ENCODE measurements at regions not wholly inside any gene's neighbourhood (a gene's known extent, or its start where the extent isn't known, plus 50 kb on each side); places are given as distances from the start of the nearest gene placed in this dataset.

DNA sequence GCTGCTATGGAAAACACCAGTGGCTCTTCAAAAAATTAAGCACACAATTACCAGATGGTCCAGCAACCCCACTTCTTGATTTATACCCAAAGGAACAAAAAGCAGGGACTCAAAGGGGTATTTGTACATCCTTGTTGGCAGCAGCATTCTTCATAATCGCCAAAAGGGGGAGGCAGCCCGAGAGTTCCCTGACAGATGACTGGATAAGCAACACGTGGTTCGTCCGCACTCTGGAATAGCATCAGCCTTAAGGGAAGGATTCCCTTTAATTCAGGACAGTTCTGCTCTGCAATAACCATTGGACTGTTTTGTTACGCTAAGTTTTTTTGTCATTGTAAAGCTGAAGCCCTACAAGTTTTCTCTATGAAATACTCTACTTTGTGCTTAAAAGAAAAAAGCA, 76.7 kb upstream of the TWIST2 start:
- Histone ChIP-seq H4K20me1 (ENCODE audit: insufficient read depth, low read length) (no peaks in the 10 kb centered on the region), H3K27me3 (ENCODE audit: control insufficient read depth in 2 of 2, insufficient read depth in 2 of 2, low read length in 2 of 2) (no peaks in the 10 kb centered on the region), H3K36me3 (replicated peaks in 1 of 2; ENCODE audit: control insufficient read depth in 1 of 2, insufficient read depth in 2 of 2, low read length in 2 of 2) (no peaks in the 10 kb centered on the region), H3K4me2 (replicated peaks; ENCODE audit: extremely low read depth, low read length, poor library complexity, severe bottlenecking) (no peak overlapping the region), H3K79me2 (ENCODE audit: insufficient read depth, low read length) (no peaks in the 10 kb centered on the region), H3K9me3 (replicated peaks in 1 of 2; ENCODE audit: control insufficient read depth in 1 of 2, insufficient read depth in 1 of 2, low read length in 2 of 2) (peaks cover 36 to 48% of the 10 kb centered on the region in 2 donors), H3K9ac (ENCODE audit: insufficient read depth, low read length, poor library complexity, severe bottlenecking) (no peak overlapping the region), H3K4me3 (replicated peaks in 1 of 3; ENCODE audit: low read depth in 2 of 3, low read length in 3 of 3) (no peak overlapping the region), H3K4me1 (ENCODE audit: control insufficient read depth in 1 of 2, insufficient read depth in 2 of 2, low read length in 2 of 2) (no peaks in the 10 kb centered on the region), H3K27ac (ENCODE audit: low read depth in 1 of 2, low read length in 2 of 2) (no peak overlapping the region), H2AFZ (ENCODE audit: insufficient read depth, low read depth, low read length, poor library complexity, severe bottlenecking) (no peak overlapping the region)
- intact Hi-C loops (cut with micrococcal nuclease): no loop called here
- peaks cover 37 to 47% (median 45%) of the 10 kb centered on the region in 7 donors for H3K9me3 Mint-ChIP-seq
- peaks cover 3 to 13% of the 10 kb centered on the region in 2 donors for H3K36me3 Mint-ChIP-seq
- DNase-seq: no peak
- no peak for TF ChIP-seq CTCF (IDR thresholded peaks at IDR 0.05)
- no peak overlapping the region for H3K4me3 Mint-ChIP-seq
- no peak overlapping the region for H3K27ac Mint-ChIP-seq
- WGBS (ENCODE audit: insufficient coverage): 52% methylated on average over 6 of the region's 6 CpGs
- H3K4me1 Mint-ChIP-seq: no peaks in the 10 kb centered on the region
- peaks cover 4 to 17% (median 12%) of the 10 kb centered on the region in 3 donors for H3K27me3 Mint-ChIP-seq (ENCODE audit: low read depth in 3 of 3)

GRCh38 chr2:238771639-238772038, 76.2 kb upstream of the TWIST2 start:
- H3K27me3 Mint-ChIP-seq (ENCODE audit: low read depth in 3 of 3): peaks cover 4 to 18% (median 12%) of the 10 kb centered on the region in 3 donors
- H3K4me2 ChIP-seq (replicated peaks; ENCODE audit: extremely low read depth, low read length, poor library complexity, severe bottlenecking): no peak overlapping the region
- no peak overlapping the region for H3K27ac Mint-ChIP-seq
- peaks cover 37 to 48% (median 46%) of the 10 kb centered on the region in 7 donors for H3K9me3 Mint-ChIP-seq
- intact Hi-C loops (cut with micrococcal nuclease): no loop called here
- no peaks in the 10 kb centered on the region for H3K79me2 ChIP-seq (ENCODE audit: insufficient read depth, low read length)
- H3K4me3 ChIP-seq (replicated peaks in 1 of 3; ENCODE audit: low read depth in 2 of 3, low read length in 3 of 3): no peak overlapping the region
- DNase-seq: no peak
- H4K20me1 ChIP-seq (ENCODE audit: insufficient read depth, low read length): no peaks in the 10 kb centered on the region
- H3K36me3 Mint-ChIP-seq: peaks cover 3 to 13% of the 10 kb centered on the region in 2 donors
- no peaks in the 10 kb centered on the region for H3K4me1 ChIP-seq (ENCODE audit: control insufficient read depth in 1 of 2, insufficient read depth in 2 of 2, low read length in 2 of 2)
- H3K4me3 Mint-ChIP-seq: no peak overlapping the region
- no peak overlapping the region for H2AFZ ChIP-seq (ENCODE audit: insufficient read depth, low read depth, low read length, poor library complexity, severe bottlenecking)
- WGBS (ENCODE audit: insufficient coverage): 75% methylated on average over 13 of the region's 15 CpGs
- H3K9me3 ChIP-seq (replicated peaks in 1 of 2; ENCODE audit: control insufficient read depth in 1 of 2, insufficient read depth in 1 of 2, low read length in 2 of 2): peaks cover 40 to 52% of the 10 kb centered on the region in 2 donors
- no peaks in the 10 kb centered on the region for H3K4me1 Mint-ChIP-seq
- TF ChIP-seq CTCF (IDR thresholded peaks at IDR 0.05): no peak
- no peaks in the 10 kb centered on the region for H3K27me3 ChIP-seq (ENCODE audit: control insufficient read depth in 2 of 2, insufficient read depth in 2 of 2, low read length in 2 of 2)
- no peak overlapping the region for H3K9ac ChIP-seq (ENCODE audit: insufficient read depth, low read length, poor library complexity, severe bottlenecking)
- H3K36me3 ChIP-seq (replicated peaks in 1 of 2; ENCODE audit: control insufficient read depth in 1 of 2, insufficient read depth in 2 of 2, low read length in 2 of 2): no peaks in the 10 kb centered on the region
- no peak overlapping the region for H3K27ac ChIP-seq (ENCODE audit: low read depth in 1 of 2, low read length in 2 of 2)

Data from CD14-positive monocyte (primary cell).